ENCODE measurements at regions not wholly inside any gene's neighbourhood (a gene's known extent, or its start where the extent isn't known, plus 50 kb on each side); places are given as distances from the start of the nearest gene placed in this dataset.

GRCh38 chr2:118706371-118706770 lies 141.1 kb downstream of the EN1 start:
- intact Hi-C loops (cut with DNase I), result no loop called here

GRCh38 chr2:118705032-118705431 lies 142.4 kb downstream of the EN1 start:
- intact Hi-C loops (cut with DNase I), result no loop called here
- DNase-seq (ENCODE audit: low spot score), result no peak

More at GRCh38 chr2:118706371-118706770, 141.1 kb downstream of the EN1 start:
- no peak for DNase-seq (ENCODE audit: low spot score)

GRCh38 chr2:118699447-118700175 lies 147.8 kb downstream of the EN1 start:
- no peak for DNase-seq (ENCODE audit: low spot score)
- intact Hi-C loops (cut with DNase I), result no loop called here

- intact Hi-C loops (cut with DNase I), result no loop called here
- no peak for DNase-seq (ENCODE audit: low spot score)
Measured at GRCh38 chr2:118698564-118698963, 148.9 kb downstream of the EN1 start.

GRCh38 chr2:118697781-118698180 lies 149.7 kb downstream of the EN1 start:
- intact Hi-C loops (cut with DNase I), result no loop called here
- no peak for DNase-seq (ENCODE audit: low spot score)

GRCh38 chr2:118696786-118697465 lies 150.5 kb downstream of the EN1 start:
- intact Hi-C loops (cut with DNase I), result no loop called here
- DNase-seq (ENCODE audit: low spot score), result no peak

GRCh38 chr2:118693287-118693822 lies 154.1 kb downstream of the EN1 start:
- no peak for DNase-seq (ENCODE audit: low spot score)
- intact Hi-C loops (cut with DNase I), result no loop called here

GRCh38 chr2:118689874-118690273 lies 157.6 kb downstream of the EN1 start:
- no peak for DNase-seq (ENCODE audit: low spot score)
- intact Hi-C loops (cut with DNase I), result no loop called here

- intact Hi-C loops (cut with DNase I), result no loop called here
- no peak for DNase-seq (ENCODE audit: low spot score)
Measured at GRCh38 chr2:118689456-118689855, 158.0 kb downstream of the EN1 start.

- intact Hi-C loops (cut with DNase I), result no loop called here
Measured at GRCh38 chr2:118689033-118689432, 158.4 kb downstream of the EN1 start.

GRCh38 chr2:118687698-118688097 lies 159.8 kb downstream of the EN1 start:
- DNase-seq (ENCODE audit: low spot score), result no peak

More at GRCh38 chr2:118689033-118689432, 158.4 kb downstream of the EN1 start:
- DNase-seq (ENCODE audit: low spot score), result no peak

GRCh38 chr2:118687192-118687591 lies 160.3 kb downstream of the EN1 start:
- intact Hi-C loops (cut with DNase I), result no loop called here
- DNase-seq (ENCODE audit: low spot score), result no peak

More at GRCh38 chr2:118687698-118688097, 159.8 kb downstream of the EN1 start:
- intact Hi-C loops (cut with DNase I), result no loop called here

GRCh38 chr2:118686346-118686745 lies 161.1 kb downstream of the EN1 start:
- no peak for DNase-seq (ENCODE audit: low spot score)
- intact Hi-C loops (cut with DNase I), result no loop called here

GRCh38 chr2:118683460-118683859 lies 164.0 kb downstream of the EN1 start:
- intact Hi-C loops (cut with DNase I), result no loop called here
- DNase-seq (ENCODE audit: low spot score), result no peak

GRCh38 chr2:118678985-118679384 lies 168.5 kb downstream of the EN1 start:
- intact Hi-C loops (cut with DNase I), result no loop called here
- DNase-seq (ENCODE audit: low spot score), result no peak

- DNase-seq (ENCODE audit: low spot score), result no peak
- intact Hi-C loops (cut with DNase I), result no loop called here
Measured at GRCh38 chr2:118677546-118677945, 169.9 kb downstream of the EN1 start.

- intact Hi-C loops (cut with DNase I), result no loop called here
- DNase-seq (ENCODE audit: low spot score), result no peak
Measured at GRCh38 chr2:118675531-118675930, 171.9 kb downstream of the EN1 start.

- intact Hi-C loops (cut with DNase I), result no loop called here
- no peak for DNase-seq (ENCODE audit: low spot score)
Measured at GRCh38 chr2:118672571-118673158, 174.8 kb downstream of the EN1 start.

GRCh38 chr2:118671701-118672454 lies 175.6 kb downstream of the EN1 start:
- intact Hi-C loops (cut with DNase I), result no loop called here
- DNase-seq (ENCODE audit: low spot score), result no peak

GRCh38 chr2:118670838-118671237 lies 176.6 kb downstream of the EN1 start:
- intact Hi-C loops (cut with DNase I), result no loop called here
- DNase-seq (ENCODE audit: low spot score), result no peak

All from cardiac septum (tissue), 1 donor.